Spleen (tissue), 11 donors: ENCODE measurements at regions not wholly inside any gene's neighbourhood (a gene's known extent, or its start where the extent isn't known, plus 50 kb on each side); places are given as distances from the start of the nearest gene placed in this dataset.
"Not testable (repeated sequence)": the region's sequence is repeated elsewhere in the genome, so short reads cannot be mapped to it uniquely, and the experiment has no call there.

Experiments
- DNase-seq: peaks from one replicate; pipeline ENCODE4 v3.0.0-alpha.2; 2020
- H3K27ac ChIP-seq, 8 donors: fragments of 200-600 bp; sonication (generic) in 7 of 8; 1 replicate in 4 of 8; 2 replicates in 4 of 8; pipeline versions ENCODE4 v1.5.0 to v1.8.0; 2016 to 2021; ENCODE audit warnings: inconsistent platforms in 4 of 8, mild to moderate bottlenecking in 4 of 8, moderate library complexity in 1 of 8
- H3K27me3 ChIP-seq, 7 donors: fragments of 200-600 bp; sonication (generic) in 6 of 7; replicated peaks in 1 of 7; 1 replicate in 4 of 7; 2 replicates in 3 of 7; pipeline versions ENCODE4 v1.5.0 to v1.8.0; 2016 to 2021; ENCODE audit warnings: inconsistent platforms in 3 of 7, mild to moderate bottlenecking in 1 of 7
- H3K36me3 ChIP-seq, 6 donors: fragments of 200-600 bp; sonication (generic) in 5 of 6; 1 replicate in 4 of 6; 2 replicates in 2 of 6; pipeline versions ENCODE4 v1.5.0 to v1.8.0; 2016 to 2021; ENCODE audit warnings: inconsistent platforms in 2 of 6
- H3K4me1 ChIP-seq, 6 donors: fragments of 200-600 bp; sonication (generic) in 5 of 6; 1 replicate in 3 of 6; 2 replicates in 3 of 6; pipeline versions ENCODE4 v1.5.0 to v1.8.0; 2016 to 2021; ENCODE audit warnings: inconsistent platforms in 3 of 6
- H3K4me3 ChIP-seq, 8 donors: fragments of 200-600 bp; sonication (generic) in 7 of 8; 1 replicate in 4 of 8; 2 replicates in 4 of 8; pipeline versions ENCODE4 v1.5.0 to v1.8.0; 2016 to 2021; ENCODE audit warnings: inconsistent platforms in 4 of 8, mild to moderate bottlenecking in 4 of 8, moderate library complexity in 2 of 8
- H3K9me3 ChIP-seq, 8 donors: fragments of 200-600 bp; sonication (generic) in 7 of 8; 1 replicate in 4 of 8; 2 replicates in 4 of 8; pipeline versions ENCODE4 v1.5.0 to v1.8.0; 2016 to 2021; ENCODE audit warnings: inconsistent platforms in 4 of 8
- POLR2A ChIP-seq, 3 donors: fragments of 450-650 bp; IDR thresholded peaks; one replicate each; pipeline ENCODE4 v1.5.1; 2017; ENCODE audit warnings: antibody characterized with exemption in 3 of 3, mild to moderate bottlenecking in 1 of 3
- POLR2AphosphoS5 ChIP-seq, 3 donors: sonication (generic); formaldehyde crosslinking; IDR thresholded peaks; one replicate each; pipeline ENCODE4 v1.5.1; 2017; ENCODE audit warnings: antibody characterized with exemption in 3 of 3
- WGBS, 5 donors: extraction: QIAGEN DNeasy Blood & Tissue Kit in 3 of 5; methylation state at CpG; one replicate each; pipeline versions ENCODE4 v1.1.5 to v1.1.7; 2013 to 2018; 5-methylcytosine and 5-hydroxymethylcytosine counted together
- intact Hi-C: fragments of 100-400 bp; cut with DNase I; formaldehyde crosslinking; loops from one replicate; pipeline ENCODE4 v1.15.0; 2023; ENCODE audit warnings: low total_unique reads
- TF ChIP-seq, protein P1 (sequence below), 11 experiments: fragments of 200-600 bp in 7 of 11; fragments of 450-650 bp in 4 of 11; sonication (generic) in 4 of 11; IDR thresholded peaks in 8 of 11; conservative IDR thresholded peaks in 3 of 11; 1 replicate in 7 of 11; 2 replicates in 4 of 11; pipeline versions ENCODE4 v1.4.0 to v1.8.0; 2016 to 2021; ENCODE audit warnings: antibody characterized with exemption in 11 of 11, inconsistent platforms in 4 of 11, mild to moderate bottlenecking in 1 of 11
- donor health status: healthy with polysubstance abuse.
- donor health status: DM: no; HTN: no; CAD: no; lungs with moderate emphysema.
- donor health status: DM: no; HTN: no; CAD: no.
- donor health status: Bipolar disorder and iron deficiency.
- donor health status: healthy.
- donor health status: DM: no; HTN: no; CAD: no.
- donor health status: DM: yes; HTN: yes; CAD: no.

DNA sequence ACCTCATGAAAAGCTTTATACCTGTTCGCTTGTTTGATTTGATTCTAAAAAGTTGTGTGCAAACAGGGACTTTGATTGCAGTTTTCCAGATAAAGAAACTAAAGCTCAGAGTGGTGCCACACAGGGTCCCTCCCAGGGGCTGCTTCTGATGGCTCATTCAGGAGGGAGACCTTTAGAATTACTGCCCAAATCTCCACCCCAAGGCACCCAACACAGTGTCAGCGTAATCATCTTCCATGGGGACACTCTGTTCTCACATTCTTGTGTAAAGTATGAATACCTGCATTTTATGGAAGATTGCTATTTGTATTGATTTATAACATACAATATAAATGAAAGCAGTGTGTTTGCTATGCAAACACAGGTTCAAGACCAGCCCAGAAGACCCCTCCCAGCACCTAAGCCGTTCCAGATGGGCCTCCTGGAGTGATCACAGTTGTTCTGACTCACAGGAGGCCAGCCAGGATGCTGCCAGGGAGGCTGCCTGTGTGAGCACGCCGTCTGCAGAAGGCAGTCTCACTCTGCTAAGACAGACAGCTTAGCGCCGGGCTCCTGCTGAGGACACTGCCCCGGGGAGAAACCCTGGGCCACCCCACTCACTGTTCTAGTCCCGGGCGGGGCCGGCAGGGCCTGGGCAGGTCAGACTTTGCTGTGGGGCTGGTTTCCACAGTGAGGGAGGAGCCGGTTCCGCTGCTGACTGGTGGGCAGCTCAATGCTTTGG is 185.6 kb downstream of the FAM43A start:
- WGBS, 5 donors = 47 to 76% (median 57%) methylated on average over 7 to 13 of the region's 13 CpGs
- peak; percentile 87 for DNase-seq
- H3K27ac ChIP-seq = peak overlapping the region; percentile 48 to 82 (median 78)
- intact Hi-C loops = no loop called here
- H3K36me3 ChIP-seq = no peaks in the 10 kb centered on the region
- no peaks in the 10 kb centered on the region for H3K27me3 ChIP-seq
- peaks cover 7 to 48% (median 21%) of the 10 kb centered on the region in 6 donors for H3K4me1 ChIP-seq
- H3K9me3 ChIP-seq = peaks cover 0 to 7% (median 0%) of the 10 kb centered on the region in 8 donors
- H3K4me3 ChIP-seq = no peak overlapping the region
- TF ChIP-seq, protein P1, sequence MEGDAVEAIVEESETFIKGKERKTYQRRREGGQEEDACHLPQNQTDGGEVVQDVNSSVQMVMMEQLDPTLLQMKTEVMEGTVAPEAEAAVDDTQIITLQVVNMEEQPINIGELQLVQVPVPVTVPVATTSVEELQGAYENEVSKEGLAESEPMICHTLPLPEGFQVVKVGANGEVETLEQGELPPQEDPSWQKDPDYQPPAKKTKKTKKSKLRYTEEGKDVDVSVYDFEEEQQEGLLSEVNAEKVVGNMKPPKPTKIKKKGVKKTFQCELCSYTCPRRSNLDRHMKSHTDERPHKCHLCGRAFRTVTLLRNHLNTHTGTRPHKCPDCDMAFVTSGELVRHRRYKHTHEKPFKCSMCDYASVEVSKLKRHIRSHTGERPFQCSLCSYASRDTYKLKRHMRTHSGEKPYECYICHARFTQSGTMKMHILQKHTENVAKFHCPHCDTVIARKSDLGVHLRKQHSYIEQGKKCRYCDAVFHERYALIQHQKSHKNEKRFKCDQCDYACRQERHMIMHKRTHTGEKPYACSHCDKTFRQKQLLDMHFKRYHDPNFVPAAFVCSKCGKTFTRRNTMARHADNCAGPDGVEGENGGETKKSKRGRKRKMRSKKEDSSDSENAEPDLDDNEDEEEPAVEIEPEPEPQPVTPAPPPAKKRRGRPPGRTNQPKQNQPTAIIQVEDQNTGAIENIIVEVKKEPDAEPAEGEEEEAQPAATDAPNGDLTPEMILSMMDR (IDR thresholded peaks at IDR 0.05 in 8 of 11, conservative IDR thresholded peaks at IDR 0.05 in 3 of 11) = no peak
- TF ChIP-seq POLR2AphosphoS5 (IDR thresholded peaks at IDR 0.05) = peak in 2 of 3 donors; percentile 32 to 59

DNA sequence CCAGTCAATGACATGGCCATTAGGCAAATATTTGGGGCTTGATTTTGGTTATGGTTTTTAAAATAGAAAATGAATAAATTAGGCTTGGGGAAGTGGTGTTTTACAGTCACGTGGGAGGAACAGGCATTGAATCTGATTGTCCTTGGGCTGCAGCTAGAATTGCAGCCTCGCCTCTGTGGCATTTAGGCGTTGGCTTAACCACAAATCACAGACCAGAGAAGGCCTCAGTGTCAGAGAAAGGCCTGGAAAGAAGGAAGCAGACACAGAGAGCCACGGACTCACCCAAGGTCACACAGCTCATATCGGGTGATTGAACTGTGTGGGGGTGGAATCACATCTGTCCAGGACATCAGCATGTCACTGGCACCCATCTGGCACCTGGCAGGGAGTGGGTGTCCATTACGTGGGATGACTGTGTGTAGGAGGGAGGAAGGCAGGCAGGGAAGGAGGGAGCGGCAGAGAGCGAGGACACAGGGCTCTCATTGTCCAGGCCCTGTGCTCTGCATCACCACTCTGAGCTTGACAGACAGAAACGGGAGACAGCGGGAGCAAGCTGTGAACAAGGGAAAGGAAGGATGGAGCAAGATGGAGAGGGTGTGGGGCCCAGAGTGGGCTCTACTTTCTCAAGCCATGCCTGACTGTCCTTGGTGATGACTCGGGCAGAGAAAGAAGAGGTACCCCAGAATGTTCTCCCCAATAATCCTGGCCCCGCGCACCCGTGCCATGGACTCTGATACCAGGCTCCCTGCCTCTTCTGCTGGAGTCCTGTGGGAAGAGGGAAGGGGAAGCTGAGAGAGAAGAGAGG is 186.4 kb downstream of the FAM43A start:
- WGBS, 5 donors = 55 to 66% (median 63%) methylated on average over 14 of the region's 14 CpGs
- Histone ChIP-seq H3K36me3 (no peaks in the 10 kb centered on the region), H3K27ac (peak overlapping the region; percentile 48 to 82 (median 78)), H3K4me1 (peaks cover 7 to 47% (median 20%) of the 10 kb centered on the region in 6 donors), H3K4me3 (no peak overlapping the region), H3K27me3 (no peaks in the 10 kb centered on the region), H3K9me3 (peaks cover 0 to 7% (median 0%) of the 10 kb centered on the region in 8 donors)
- DNase-seq = no peak
- no peak for TF ChIP-seq POLR2A (IDR thresholded peaks at IDR 0.05)
- TF ChIP-seq POLR2AphosphoS5 (IDR thresholded peaks at IDR 0.05) = no peak
- TF ChIP-seq, protein P1 (IDR thresholded peaks at IDR 0.05 in 8 of 11, conservative IDR thresholded peaks at IDR 0.05 in 3 of 11) = no peak
- intact Hi-C loops = no loop called here

DNA sequence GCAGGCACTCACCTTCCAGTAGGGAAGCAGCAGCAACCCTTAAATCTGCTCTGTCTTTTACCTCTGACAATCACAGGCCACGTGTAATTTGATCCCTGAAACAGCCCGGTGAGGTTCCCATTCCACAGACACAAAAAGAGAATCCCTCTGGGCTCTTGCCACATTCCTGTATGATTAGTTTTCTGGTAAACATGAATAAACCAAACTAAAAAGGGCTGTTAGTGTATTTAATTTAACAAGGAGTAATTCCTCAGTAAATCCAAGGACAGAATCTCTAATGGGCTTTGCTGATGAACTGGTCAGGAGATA is 186.9 kb downstream of the FAM43A start:
- intact Hi-C loops = no loop called here
- H3K4me3 ChIP-seq = no peak overlapping the region
- TF ChIP-seq POLR2A (IDR thresholded peaks at IDR 0.05) (no peak), POLR2AphosphoS5 (IDR thresholded peaks at IDR 0.05) (no peak)
- TF ChIP-seq, protein P1 (IDR thresholded peaks at IDR 0.05 in 8 of 11, conservative IDR thresholded peaks at IDR 0.05 in 3 of 11) = no peak
- peak overlapping the region in 7 of 8 donors; percentile 72 to 82 (median 78) for H3K27ac ChIP-seq
- peaks cover 0 to 7% (median 0%) of the 10 kb centered on the region in 8 donors for H3K9me3 ChIP-seq
- H3K36me3 ChIP-seq = no peaks in the 10 kb centered on the region
- WGBS, 5 donors = 45 to 67% (median 50%) methylated on average over 2 of the region's 2 CpGs
- peaks cover 10 to 47% (median 20%) of the 10 kb centered on the region in 6 donors for H3K4me1 ChIP-seq
- no peak for DNase-seq
- no peaks in the 10 kb centered on the region for H3K27me3 ChIP-seq

DNA sequence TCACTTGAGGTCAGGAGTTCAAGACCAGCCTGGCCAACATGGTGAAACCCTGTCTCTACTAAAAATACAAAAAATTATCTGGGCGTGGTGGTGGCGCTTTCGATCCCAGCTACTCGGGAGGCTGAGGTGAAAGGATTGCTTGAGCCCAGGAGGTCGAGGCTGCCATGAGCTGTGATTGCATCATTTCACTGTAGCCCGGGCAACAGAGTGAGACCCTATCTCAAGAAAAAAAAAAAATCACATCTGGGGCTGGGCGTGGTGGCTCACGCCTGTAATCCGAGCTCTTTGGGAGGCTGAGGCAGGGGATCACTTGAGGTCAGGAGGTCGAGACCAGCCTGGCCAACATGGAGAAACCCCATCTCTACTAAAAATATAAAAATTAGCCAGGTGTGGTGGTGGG is 187.8 kb downstream of the FAM43A start:
- H3K36me3 ChIP-seq, DNase-seq, H3K27me3 ChIP-seq, H3K4me3 ChIP-seq, intact Hi-C loops, H3K9me3 ChIP-seq: not testable (repeated sequence)
- peak overlapping the region in 1 of 8 donors; percentile 82 for H3K27ac ChIP-seq
- 90 to 96% (median 91%) methylated on average over 10 of the region's 10 CpGs for WGBS, 5 donors
- peaks cover 10 to 49% (median 22%) of the 10 kb centered on the region in 6 donors for H3K4me1 ChIP-seq
